Osteocyte (in vitro differentiated cells): ENCODE measurements at regions not wholly inside any gene's neighbourhood (a gene's known extent, or its start where the extent isn't known, plus 50 kb on each side); places are given as distances from the start of the nearest gene placed in this dataset.

ENCODE experiments used
- DNase-seq: peaks from one replicate; pipeline ENCODE4 v3.0.0; 2021; ENCODE audit warnings: mixed read lengths; ENCODE audit not compliant: unreplicated experiment; ENCODE audit errors: extremely low spot score
- H3K27ac Mint-ChIP-seq: one replicate; pipeline ENCODE4 v1.8.0; 2021; ENCODE audit warnings: mild to moderate bottlenecking, mixed read lengths; ENCODE audit not compliant: unreplicated experiment
- H3K27me3 Mint-ChIP-seq: one replicate; pipeline ENCODE4 v1.8.0; 2021; ENCODE audit warnings: mixed read lengths; ENCODE audit not compliant: unreplicated experiment
- H3K36me3 Mint-ChIP-seq: one replicate; pipeline ENCODE4 v1.8.0; 2021; ENCODE audit warnings: mixed read lengths; ENCODE audit not compliant: unreplicated experiment
- H3K4me1 Mint-ChIP-seq: one replicate; pipeline ENCODE4 v1.8.0; 2021; ENCODE audit warnings: mixed read lengths; ENCODE audit not compliant: unreplicated experiment
- H3K4me3 Mint-ChIP-seq: one replicate; pipeline ENCODE4 v1.8.0; 2021; ENCODE audit warnings: mild to moderate bottlenecking, moderate library complexity, mixed read lengths; ENCODE audit not compliant: unreplicated experiment
- H3K9me3 Mint-ChIP-seq: one replicate; pipeline ENCODE4 v1.8.0; 2021; ENCODE audit warnings: mixed read lengths; ENCODE audit not compliant: unreplicated experiment
- TF ChIP-seq, protein P1 (sequence below): fragments of 200-600 bp; sonication (generic); IDR thresholded peaks from 2 replicates; pipeline ENCODE4 v1.5.0; 2021; ENCODE audit warnings: antibody characterized with exemption, mild to moderate bottlenecking, moderate library complexity

DNA sequence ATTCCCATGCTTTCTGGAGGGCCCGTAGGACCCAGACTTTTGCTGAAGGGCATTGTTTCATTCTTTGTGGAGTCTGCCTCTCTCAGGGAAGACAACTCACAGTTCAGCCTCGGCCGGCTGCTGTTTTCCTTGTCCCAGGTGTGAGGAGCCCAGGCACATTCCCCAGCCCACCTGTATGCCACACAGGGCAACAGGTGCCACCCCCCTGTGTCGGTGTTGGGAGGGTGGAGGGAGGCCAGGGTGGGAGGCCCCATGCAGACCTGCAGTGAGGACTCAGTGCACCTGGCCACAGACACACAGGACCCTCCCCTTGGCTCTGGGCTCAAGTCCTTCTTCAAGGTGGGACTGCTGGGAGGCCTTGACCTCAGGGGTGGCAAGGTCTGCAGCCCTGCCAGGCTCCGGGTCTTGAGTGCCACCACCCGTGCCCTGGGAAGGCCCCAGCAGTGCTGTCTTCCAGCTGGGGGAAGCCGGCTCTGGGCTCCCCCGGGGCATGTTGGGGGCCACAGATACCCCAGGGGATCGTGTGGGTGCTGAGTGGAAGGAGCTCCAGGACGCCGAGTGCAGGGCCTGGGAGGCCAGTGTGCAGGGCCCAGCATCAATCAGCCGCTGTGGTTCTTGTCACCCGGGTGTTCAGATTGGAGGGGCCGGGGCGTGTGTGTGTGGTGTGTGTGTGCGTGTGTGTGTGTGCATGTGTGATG, 1286.1 kb downstream of the BRD1 start:
- no peaks in the 10 kb centered on the region for H3K9me3 Mint-ChIP-seq
- no peaks in the 10 kb centered on the region for H3K36me3 Mint-ChIP-seq
- TF ChIP-seq, protein P1, sequence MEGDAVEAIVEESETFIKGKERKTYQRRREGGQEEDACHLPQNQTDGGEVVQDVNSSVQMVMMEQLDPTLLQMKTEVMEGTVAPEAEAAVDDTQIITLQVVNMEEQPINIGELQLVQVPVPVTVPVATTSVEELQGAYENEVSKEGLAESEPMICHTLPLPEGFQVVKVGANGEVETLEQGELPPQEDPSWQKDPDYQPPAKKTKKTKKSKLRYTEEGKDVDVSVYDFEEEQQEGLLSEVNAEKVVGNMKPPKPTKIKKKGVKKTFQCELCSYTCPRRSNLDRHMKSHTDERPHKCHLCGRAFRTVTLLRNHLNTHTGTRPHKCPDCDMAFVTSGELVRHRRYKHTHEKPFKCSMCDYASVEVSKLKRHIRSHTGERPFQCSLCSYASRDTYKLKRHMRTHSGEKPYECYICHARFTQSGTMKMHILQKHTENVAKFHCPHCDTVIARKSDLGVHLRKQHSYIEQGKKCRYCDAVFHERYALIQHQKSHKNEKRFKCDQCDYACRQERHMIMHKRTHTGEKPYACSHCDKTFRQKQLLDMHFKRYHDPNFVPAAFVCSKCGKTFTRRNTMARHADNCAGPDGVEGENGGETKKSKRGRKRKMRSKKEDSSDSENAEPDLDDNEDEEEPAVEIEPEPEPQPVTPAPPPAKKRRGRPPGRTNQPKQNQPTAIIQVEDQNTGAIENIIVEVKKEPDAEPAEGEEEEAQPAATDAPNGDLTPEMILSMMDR: no peak
- no peak for DNase-seq
- H3K4me1 Mint-ChIP-seq: peaks cover 2% of the 10 kb centered on the region
- no peak overlapping the region for H3K4me3 Mint-ChIP-seq
- H3K27ac Mint-ChIP-seq: no peak overlapping the region
- no peaks in the 10 kb centered on the region for H3K27me3 Mint-ChIP-seq

DNA sequence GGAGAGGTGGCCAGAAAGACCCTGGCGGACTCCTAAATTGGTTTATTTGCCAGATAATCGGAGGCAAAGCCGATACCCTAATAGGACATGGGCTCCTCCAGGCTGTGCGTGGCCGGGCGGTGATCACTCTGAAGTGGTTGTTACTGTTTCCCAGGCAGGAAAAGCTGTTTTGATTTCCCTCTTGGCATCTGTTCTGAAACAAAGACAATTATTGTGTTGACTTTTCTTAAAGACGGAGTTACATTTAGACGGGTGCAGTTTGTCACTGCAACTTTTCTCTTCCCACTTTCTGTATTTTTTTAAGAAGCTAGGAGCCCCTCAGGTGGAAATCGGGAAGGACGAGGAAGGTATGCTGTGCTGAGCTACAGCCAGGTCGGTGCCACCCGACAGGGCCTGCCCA, 1288.4 kb downstream of the BRD1 start:
- Mint-ChIP-seq H3K27me3 (no peaks in the 10 kb centered on the region), H3K9me3 (no peaks in the 10 kb centered on the region), H3K4me1 (no peaks in the 10 kb centered on the region), H3K4me3 (no peak overlapping the region), H3K27ac (no peak overlapping the region), H3K36me3 (no peaks in the 10 kb centered on the region)
- DNase-seq: no peak
- TF ChIP-seq, protein P1: no peak

DNA sequence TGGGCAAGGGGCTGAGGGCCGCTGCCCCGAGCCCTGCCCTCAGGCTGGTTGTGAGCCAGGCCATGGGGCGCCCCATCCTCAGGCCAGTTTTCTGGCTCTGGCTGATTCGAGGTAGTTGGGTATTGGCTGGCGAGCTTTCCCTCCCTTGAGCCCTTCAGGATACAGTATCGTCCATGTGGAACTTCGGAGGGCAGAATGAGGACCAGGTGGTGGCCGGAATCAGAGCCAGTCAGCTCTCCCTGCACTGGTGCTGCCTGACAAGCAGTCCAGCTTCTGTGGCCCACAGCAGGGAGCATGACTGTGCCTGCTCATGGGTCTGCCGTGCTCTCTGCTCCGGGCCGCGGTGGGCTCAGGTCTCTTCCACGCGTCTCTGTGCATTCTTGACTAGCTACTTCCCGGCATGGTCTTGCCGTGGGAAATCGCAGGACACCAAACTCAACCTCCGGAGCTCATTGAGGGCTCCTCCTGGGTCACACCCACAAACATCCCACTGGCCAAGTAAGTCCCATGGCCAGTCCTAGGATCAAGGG, 1289.3 kb downstream of the BRD1 start:
- H3K9me3 Mint-ChIP-seq: no peaks in the 10 kb centered on the region
- no peaks in the 10 kb centered on the region for H3K36me3 Mint-ChIP-seq
- TF ChIP-seq, protein P1: no peak
- no peaks in the 10 kb centered on the region for H3K27me3 Mint-ChIP-seq
- H3K4me1 Mint-ChIP-seq: no peaks in the 10 kb centered on the region
- no peak overlapping the region for H3K27ac Mint-ChIP-seq
- H3K4me3 Mint-ChIP-seq: no peak overlapping the region
- no peak for DNase-seq

DNA sequence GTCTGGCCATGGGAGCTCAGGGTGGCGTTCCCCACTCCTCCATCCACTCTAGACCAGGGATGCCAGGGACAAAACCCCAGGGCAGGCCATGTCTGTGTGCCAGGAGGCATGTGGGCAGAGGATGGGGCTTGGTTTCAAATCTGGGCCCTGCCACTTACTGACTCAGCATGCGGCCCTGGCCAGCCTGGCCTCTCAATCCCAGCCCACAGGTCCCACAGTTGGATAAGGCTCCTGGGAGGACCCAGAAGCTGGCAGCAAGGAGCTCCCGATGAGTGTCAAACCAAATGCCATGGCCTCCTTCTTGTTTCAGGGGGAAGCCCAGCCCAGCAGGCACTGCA, 1290.4 kb downstream of the BRD1 start:
- no peaks in the 10 kb centered on the region for H3K4me1 Mint-ChIP-seq
- no peak for DNase-seq
- no peak overlapping the region for H3K4me3 Mint-ChIP-seq
- H3K27ac Mint-ChIP-seq: no peak overlapping the region
- no peaks in the 10 kb centered on the region for H3K9me3 Mint-ChIP-seq
- TF ChIP-seq, protein P1: no peak
- no peaks in the 10 kb centered on the region for H3K27me3 Mint-ChIP-seq
- no peaks in the 10 kb centered on the region for H3K36me3 Mint-ChIP-seq

- no peaks in the 10 kb centered on the region for H3K36me3 Mint-ChIP-seq
- no peak overlapping the region for H3K4me3 Mint-ChIP-seq
- H3K27ac Mint-ChIP-seq: no peak overlapping the region
- H3K9me3 Mint-ChIP-seq: no peaks in the 10 kb centered on the region
- no peaks in the 10 kb centered on the region for H3K27me3 Mint-ChIP-seq
- no peaks in the 10 kb centered on the region for H3K4me1 Mint-ChIP-seq
- TF ChIP-seq, protein P1: no peak
- no peak for DNase-seq
Measured at GRCh38 chr22:48536541-48537342, 1290.9 kb downstream of the BRD1 start.
